ENCODE measurements at regions not wholly inside any gene's neighbourhood (a gene's known extent, or its start where the extent isn't known, plus 50 kb on each side); places are given as distances from the start of the nearest gene placed in this dataset.

DNA sequence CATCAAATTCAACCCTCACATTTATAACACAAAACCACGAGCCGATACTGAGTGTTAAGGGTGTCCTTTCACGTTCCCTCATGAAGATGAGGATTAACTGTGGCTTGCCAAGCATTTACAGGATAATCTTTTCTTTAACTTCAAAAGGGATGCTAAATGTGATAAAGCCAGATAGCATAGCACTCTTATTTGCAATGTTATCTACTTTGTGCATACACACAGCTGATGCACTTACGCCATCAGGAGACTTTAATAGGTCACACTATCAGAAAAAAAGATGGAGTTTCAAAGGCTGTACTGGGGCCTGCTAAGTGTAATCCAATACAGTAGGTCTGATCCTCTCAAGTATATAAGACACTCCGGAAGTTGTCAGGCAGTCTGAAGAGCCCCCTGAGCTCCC lies 572.7 kb downstream of the PIK3C3 start:
- no peaks in the 10 kb centered on the region for H3K27me3 Mint-ChIP-seq (ENCODE audit: low read depth)
- H2BK15ac ChIP-seq (ENCODE audit: low read depth, low read length) = no peak overlapping the region
- no CpG with 5 or more reads among the region's 5 CpGs for WGBS (ENCODE audit: extremely low coverage, insufficient read length, low lambda C conversion rate)

More for the DNA sequence above, 572.7 kb downstream of the PIK3C3 start:
- no peak overlapping the region for H4K8ac ChIP-seq (replicated peaks; ENCODE audit: insufficient read length, low read depth, low read length)
- H3K27me3 ChIP-seq (ENCODE audit: insufficient read depth, low read length) = no peaks in the 10 kb centered on the region
- H3K23me2 ChIP-seq (ENCODE audit: insufficient read length, low read depth, low read length, poor library complexity, severe bottlenecking) = no peaks in the 10 kb centered on the region
- Mint-ChIP-seq H3K36me3 (ENCODE audit: insufficient read depth in 1 of 3, low read depth in 3 of 3) (no peaks in the 10 kb centered on the region), H3K4me3 (no peak overlapping the region), H3K9me3 (no peaks in the 10 kb centered on the region), H3K27ac (no peak overlapping the region), H3K4me1 (peaks cover 10 to 13% of the 10 kb centered on the region in 2 experiments)
- no peak overlapping the region for H4K91ac ChIP-seq (ENCODE audit: insufficient read length, low read depth, low read length)
- no peak overlapping the region for H3K4ac ChIP-seq (ENCODE audit: low read depth, low read length)
- no peak overlapping the region for H3K18ac ChIP-seq (ENCODE audit: insufficient read length, low read depth, low read length)
- H3K9ac ChIP-seq (ENCODE audit: extremely low read depth, insufficient read length, low read length) = no peak overlapping the region
- H2BK5ac ChIP-seq (ENCODE audit: insufficient read length, low read length) = no peak overlapping the region
- TF ChIP-seq, protein P1, sequence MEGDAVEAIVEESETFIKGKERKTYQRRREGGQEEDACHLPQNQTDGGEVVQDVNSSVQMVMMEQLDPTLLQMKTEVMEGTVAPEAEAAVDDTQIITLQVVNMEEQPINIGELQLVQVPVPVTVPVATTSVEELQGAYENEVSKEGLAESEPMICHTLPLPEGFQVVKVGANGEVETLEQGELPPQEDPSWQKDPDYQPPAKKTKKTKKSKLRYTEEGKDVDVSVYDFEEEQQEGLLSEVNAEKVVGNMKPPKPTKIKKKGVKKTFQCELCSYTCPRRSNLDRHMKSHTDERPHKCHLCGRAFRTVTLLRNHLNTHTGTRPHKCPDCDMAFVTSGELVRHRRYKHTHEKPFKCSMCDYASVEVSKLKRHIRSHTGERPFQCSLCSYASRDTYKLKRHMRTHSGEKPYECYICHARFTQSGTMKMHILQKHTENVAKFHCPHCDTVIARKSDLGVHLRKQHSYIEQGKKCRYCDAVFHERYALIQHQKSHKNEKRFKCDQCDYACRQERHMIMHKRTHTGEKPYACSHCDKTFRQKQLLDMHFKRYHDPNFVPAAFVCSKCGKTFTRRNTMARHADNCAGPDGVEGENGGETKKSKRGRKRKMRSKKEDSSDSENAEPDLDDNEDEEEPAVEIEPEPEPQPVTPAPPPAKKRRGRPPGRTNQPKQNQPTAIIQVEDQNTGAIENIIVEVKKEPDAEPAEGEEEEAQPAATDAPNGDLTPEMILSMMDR (conservative IDR thresholded peaks at IDR 0.05) = no peak
- H2BK120ac ChIP-seq (ENCODE audit: low read depth, low read length, poor library complexity, severe bottlenecking) = no peak overlapping the region
- no peak overlapping the region for H3K56ac ChIP-seq (ENCODE audit: insufficient read length, low read depth, low read length)
- H3K79me1 ChIP-seq (ENCODE audit: insufficient read depth, low read depth, low read length, poor library complexity, severe bottlenecking) = no peaks in the 10 kb centered on the region
- no peak overlapping the region for H3K14ac ChIP-seq (ENCODE audit: insufficient read depth, low read length)
- no peak overlapping the region for H2AK5ac ChIP-seq (ENCODE audit: insufficient read length, low read length)
- no peak overlapping the region for H2AFZ ChIP-seq (ENCODE audit: low read length)
- no peaks in the 10 kb centered on the region for H3K9me3 ChIP-seq (ENCODE audit: control insufficient read depth, low read depth, low read length)
- no peaks in the 10 kb centered on the region for H3K79me2 ChIP-seq (ENCODE audit: insufficient read depth, low read length)
- no peak for DNase-seq
- H4K20me1 ChIP-seq (ENCODE audit: control insufficient read depth, insufficient read depth, insufficient read length) = no peaks in the 10 kb centered on the region
- H3K27ac ChIP-seq (ENCODE audit: insufficient read length, low read depth, low read length) = no peak overlapping the region
- H2BK12ac ChIP-seq (ENCODE audit: insufficient read length, low read depth, low read length) = no peak overlapping the region
- H2BK20ac ChIP-seq (ENCODE audit: low read depth, low read length, poor library complexity, severe bottlenecking) = no peak overlapping the region
- H3K4me1 ChIP-seq (ENCODE audit: insufficient read depth, low read length) = no peaks in the 10 kb centered on the region
- H3K4me2 ChIP-seq (ENCODE audit: insufficient read depth, insufficient read length, low read length) = no peak overlapping the region
- H3T11ph ChIP-seq (ENCODE audit: low read length) = no peak overlapping the region
- H4K5ac ChIP-seq (ENCODE audit: insufficient read length, low read depth, low read length) = no peak overlapping the region
- H3K23ac ChIP-seq (ENCODE audit: insufficient read length, low read depth, low read length) = no peak overlapping the region
